ENCODE measurements at regions not wholly inside any gene's neighbourhood (a gene's known extent, or its start where the extent isn't known, plus 50 kb on each side); places are given as distances from the start of the nearest gene placed in this dataset.

- TF ChIP-seq EZH2 (IDR thresholded peaks at IDR 0.05; ENCODE audit: insufficient read depth, poor library complexity, severe bottlenecking) = no peak
- TF ChIP-seq EZH2phosphoT487 (IDR thresholded peaks at IDR 0.05; ENCODE audit: insufficient read depth, low read depth) = no peak
These were observed 158.1 kb downstream of the RBM43 start for GRCh38 chr2:151103551-151103950.
